Testis (tissue), 2 donors: ENCODE measurements at regions not wholly inside any gene's neighbourhood (a gene's known extent, or its start where the extent isn't known, plus 50 kb on each side); places are given as distances from the start of the nearest gene placed in this dataset.

Source experiments
- POLR2A ChIP-seq: fragments of 450-650 bp; IDR thresholded peaks from one replicate; pipeline ENCODE4 v1.6.1; 2017; ENCODE audit warnings: antibody characterized with exemption, mild to moderate bottlenecking, moderate library complexity
- TF ChIP-seq, protein P1 (sequence below), 3 experiments: fragments of 450-650 bp in 2 of 3; fragments of 200-600 bp in 1 of 3; sonication (generic) in 1 of 3; IDR thresholded peaks; one replicate each; pipeline ENCODE4 v1.5.1; 2016 to 2019; ENCODE audit warnings: antibody characterized with exemption in 3 of 3, mild to moderate bottlenecking in 2 of 3, moderate library complexity in 1 of 3

GRCh38 chr1:8217011-8217711 is 100.8 kb upstream of the SLC45A1 start:
- TF ChIP-seq, protein P1, sequence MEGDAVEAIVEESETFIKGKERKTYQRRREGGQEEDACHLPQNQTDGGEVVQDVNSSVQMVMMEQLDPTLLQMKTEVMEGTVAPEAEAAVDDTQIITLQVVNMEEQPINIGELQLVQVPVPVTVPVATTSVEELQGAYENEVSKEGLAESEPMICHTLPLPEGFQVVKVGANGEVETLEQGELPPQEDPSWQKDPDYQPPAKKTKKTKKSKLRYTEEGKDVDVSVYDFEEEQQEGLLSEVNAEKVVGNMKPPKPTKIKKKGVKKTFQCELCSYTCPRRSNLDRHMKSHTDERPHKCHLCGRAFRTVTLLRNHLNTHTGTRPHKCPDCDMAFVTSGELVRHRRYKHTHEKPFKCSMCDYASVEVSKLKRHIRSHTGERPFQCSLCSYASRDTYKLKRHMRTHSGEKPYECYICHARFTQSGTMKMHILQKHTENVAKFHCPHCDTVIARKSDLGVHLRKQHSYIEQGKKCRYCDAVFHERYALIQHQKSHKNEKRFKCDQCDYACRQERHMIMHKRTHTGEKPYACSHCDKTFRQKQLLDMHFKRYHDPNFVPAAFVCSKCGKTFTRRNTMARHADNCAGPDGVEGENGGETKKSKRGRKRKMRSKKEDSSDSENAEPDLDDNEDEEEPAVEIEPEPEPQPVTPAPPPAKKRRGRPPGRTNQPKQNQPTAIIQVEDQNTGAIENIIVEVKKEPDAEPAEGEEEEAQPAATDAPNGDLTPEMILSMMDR (IDR thresholded peaks at IDR 0.05): no peak
- TF ChIP-seq POLR2A: no peak
